Right atrium auricular region (tissue), 2 donors: ENCODE measurements at regions not wholly inside any gene's neighbourhood (a gene's known extent, or its start where the extent isn't known, plus 50 kb on each side); places are given as distances from the start of the nearest gene placed in this dataset.
A peak's percentile ranks its signal among the peaks of the same experiment; 100 is the strongest.
"Not testable (repeated sequence)": the region's sequence is repeated elsewhere in the genome, so short reads cannot be mapped to it uniquely, and the experiment has no call there.

Experiments used
- DNase-seq: peaks from one replicate; pipeline ENCODE4 v3.0.0-alpha.2; 2019; ENCODE audit warnings: low spot score
- H3K27ac ChIP-seq, 2 donors: fragments of 200-600 bp; sonication (generic); 1 replicate in 1 of 2; 2 replicates in 1 of 2; pipeline ENCODE4 v1.5.1; 2016 to 2019
- H3K27me3 ChIP-seq, 2 donors: fragments of 200-600 bp; sonication (generic); one replicate each; pipeline versions ENCODE4 v1.5.1 to v1.6.0; 2017 to 2019
- H3K36me3 ChIP-seq: fragments of 200-600 bp; sonication (generic); one replicate; pipeline ENCODE4 v1.5.1; 2016
- H3K4me1 ChIP-seq, 2 donors: fragments of 200-600 bp; sonication (generic); one replicate each; pipeline versions ENCODE4 v1.5.1 to v1.6.0; 2017 to 2019
- H3K4me3 ChIP-seq, 2 donors: fragments of 200-600 bp; sonication (generic); 1 replicate in 1 of 2; 2 replicates in 1 of 2; pipeline ENCODE4 v1.5.1; 2017 to 2019; ENCODE audit warnings: mild to moderate bottlenecking in 1 of 2, moderate library complexity in 1 of 2
- H3K9me3 ChIP-seq, 2 donors: fragments of 200-600 bp; sonication (generic); one replicate each; pipeline ENCODE4 v1.5.1; 2019
- CTCF ChIP-seq, 2 donors: fragments of 200-600 bp; sonication (generic); IDR thresholded peaks; one replicate each; pipeline ENCODE4 v1.5.1; 2019; ENCODE audit warnings: antibody characterized with exemption in 2 of 2

- not testable (repeated sequence) for H3K27ac ChIP-seq, H3K36me3 ChIP-seq, H3K27me3 ChIP-seq, H3K9me3 ChIP-seq, DNase-seq, H3K4me1 ChIP-seq, H3K4me3 ChIP-seq
Observed at GRCh38 chr16:33979613-33980012, 520.2 kb downstream of the TP53TG3F start.

DNA sequence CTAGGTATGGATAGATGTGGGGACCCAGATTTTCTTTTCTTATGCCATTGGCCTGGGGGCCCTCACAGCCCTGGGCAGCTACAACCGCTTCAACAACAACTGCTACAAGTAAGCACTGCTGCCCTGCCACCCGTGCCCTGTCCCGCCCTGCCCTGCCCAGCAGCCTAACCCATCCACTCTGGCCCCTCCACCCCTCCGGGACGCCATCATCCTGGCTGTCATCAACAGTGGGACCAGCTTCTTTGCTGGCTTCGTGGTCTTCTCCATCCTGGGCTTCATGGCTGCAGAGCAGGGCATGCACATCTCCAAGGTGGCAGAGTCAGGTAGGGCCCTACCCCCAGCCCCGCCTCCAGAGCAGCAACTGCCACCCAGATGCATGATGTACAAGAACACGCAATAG, 521.3 kb downstream of the TP53TG3F start:
- H3K9me3 ChIP-seq, H3K27me3 ChIP-seq, H3K4me1 ChIP-seq, H3K27ac ChIP-seq, H3K36me3 ChIP-seq, H3K4me3 ChIP-seq: not testable (repeated sequence)
- peak; percentile 30 for DNase-seq

DNA sequence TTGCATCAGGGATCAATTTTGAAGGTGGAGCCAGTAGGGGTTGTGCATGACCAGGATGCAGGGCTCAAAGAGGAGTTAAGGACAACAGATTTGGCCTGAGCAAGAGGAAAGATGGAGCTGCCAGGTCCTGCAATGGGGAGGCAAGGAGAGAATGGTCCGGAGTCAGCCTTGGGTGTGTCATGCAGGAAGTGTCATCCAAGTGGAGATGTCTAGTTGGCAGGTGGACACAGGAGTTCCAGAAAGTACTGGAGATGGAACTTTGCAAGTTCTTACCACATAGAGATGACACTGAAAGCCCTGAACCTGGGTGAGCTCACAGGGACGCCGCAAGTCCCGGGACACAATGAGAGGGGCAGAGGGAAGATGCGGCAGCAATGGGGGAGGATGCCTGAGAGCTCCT, 525.0 kb downstream of the TP53TG3F start:
- not testable (repeated sequence) for H3K27ac ChIP-seq, H3K9me3 ChIP-seq, H3K36me3 ChIP-seq, H3K4me3 ChIP-seq, H3K4me1 ChIP-seq, DNase-seq, H3K27me3 ChIP-seq

DNA sequence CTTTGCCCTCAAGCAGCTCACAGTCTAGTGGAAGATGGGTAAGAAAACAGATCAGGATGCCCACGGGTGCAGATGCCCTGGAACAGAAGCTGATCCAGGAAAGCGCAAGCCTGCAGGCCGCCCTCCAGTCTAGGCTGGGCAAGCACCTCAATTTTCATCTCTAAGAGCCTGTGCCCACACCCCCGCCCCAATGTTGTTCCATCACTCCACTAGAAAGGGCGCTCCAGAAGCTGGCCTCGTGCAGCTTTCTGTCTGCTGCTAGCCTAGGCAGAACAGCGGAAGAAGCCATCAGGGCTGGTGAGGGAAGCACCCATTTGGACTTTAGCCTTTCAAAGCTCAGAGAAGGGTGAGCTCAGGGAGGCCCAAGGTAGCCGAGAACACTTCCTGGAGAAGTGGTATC, 527.1 kb downstream of the TP53TG3F start:
- H3K27ac ChIP-seq, H3K4me1 ChIP-seq, H3K4me3 ChIP-seq, H3K9me3 ChIP-seq, H3K27me3 ChIP-seq, H3K36me3 ChIP-seq: not testable (repeated sequence)
- DNase-seq, result peak; percentile 21

- H3K4me3 ChIP-seq, H3K36me3 ChIP-seq, H3K27ac ChIP-seq, H3K9me3 ChIP-seq, H3K4me1 ChIP-seq, H3K27me3 ChIP-seq: not testable (repeated sequence)
- peak; percentile 9 for DNase-seq
Observed at GRCh38 chr16:33987348-33987963, 528.0 kb downstream of the TP53TG3F start.

DNA sequence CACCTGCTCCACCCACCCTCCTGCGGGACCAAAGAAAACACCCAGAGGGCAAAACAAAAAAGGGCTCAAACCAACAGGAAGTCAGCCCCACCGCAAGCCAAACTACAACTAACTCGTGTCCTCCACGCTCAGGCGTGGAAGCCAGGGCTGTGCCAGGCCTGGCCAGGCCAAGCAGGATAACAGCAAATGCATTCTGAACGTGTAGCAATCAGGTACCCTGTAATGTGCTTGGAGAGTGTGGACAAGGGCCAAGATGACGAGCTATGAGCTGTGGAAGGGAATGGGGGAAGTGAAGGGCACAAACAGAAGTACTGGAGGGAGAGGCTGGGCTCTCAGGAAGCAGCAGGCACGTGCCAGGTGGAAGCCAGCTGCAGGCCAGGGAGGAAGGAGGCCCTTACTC, 528.6 kb downstream of the TP53TG3F start:
- not testable (repeated sequence) for H3K9me3 ChIP-seq, H3K4me1 ChIP-seq, H3K4me3 ChIP-seq, DNase-seq, H3K27me3 ChIP-seq, H3K36me3 ChIP-seq, H3K27ac ChIP-seq

- DNase-seq, H3K27me3 ChIP-seq, H3K9me3 ChIP-seq, H3K4me1 ChIP-seq, H3K27ac ChIP-seq, H3K4me3 ChIP-seq, H3K36me3 ChIP-seq: not testable (repeated sequence)
Observed at GRCh38 chr16:33990488-33990887, 531.1 kb downstream of the TP53TG3F start.

GRCh38 chr16:33992513-33993177, 533.2 kb downstream of the TP53TG3F start:
- H3K36me3 ChIP-seq, DNase-seq, H3K27ac ChIP-seq, H3K4me3 ChIP-seq, H3K4me1 ChIP-seq, H3K9me3 ChIP-seq, H3K27me3 ChIP-seq: not testable (repeated sequence)

GRCh38 chr16:33994207-33994606, 534.8 kb downstream of the TP53TG3F start:
- not testable (repeated sequence) for H3K27ac ChIP-seq, H3K27me3 ChIP-seq, H3K4me3 ChIP-seq, H3K36me3 ChIP-seq, H3K9me3 ChIP-seq, H3K4me1 ChIP-seq
- peak; percentile 38 for DNase-seq

- not testable (repeated sequence) for H3K4me1 ChIP-seq, H3K4me3 ChIP-seq, H3K27me3 ChIP-seq, H3K9me3 ChIP-seq, H3K36me3 ChIP-seq, DNase-seq, H3K27ac ChIP-seq
- TF ChIP-seq CTCF (IDR thresholded peaks at IDR 0.05), result peak in 1 of 2 donors; percentile 24
Observed at GRCh38 chr16:33995821-33996372, 536.5 kb downstream of the TP53TG3F start.

DNA sequence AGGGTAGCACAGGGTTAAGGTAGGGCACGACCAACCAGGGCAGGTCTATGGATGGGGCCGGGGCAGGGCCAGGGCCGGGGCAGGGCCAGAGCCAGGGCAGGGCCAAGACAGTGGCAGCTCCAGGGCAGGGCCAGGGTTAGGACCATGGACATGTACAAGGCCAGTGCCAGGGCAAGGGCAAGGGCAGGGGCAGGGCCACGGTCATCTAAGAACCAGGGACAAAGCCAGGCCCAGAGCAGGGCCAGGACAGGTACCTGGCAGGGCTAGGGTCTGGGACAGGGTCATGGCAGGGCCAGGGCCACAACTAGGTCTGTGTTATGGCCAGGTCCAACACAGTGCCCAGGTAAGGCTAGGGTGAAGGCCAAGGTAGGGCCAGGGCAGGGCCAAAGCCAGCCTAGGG, 541.8 kb downstream of the TP53TG3F start:
- not testable (repeated sequence) for DNase-seq, H3K4me3 ChIP-seq, H3K36me3 ChIP-seq, H3K27me3 ChIP-seq, H3K4me1 ChIP-seq, H3K27ac ChIP-seq, H3K9me3 ChIP-seq

GRCh38 chr16:34001961-34002360, 542.5 kb downstream of the TP53TG3F start:
- not testable (repeated sequence) for H3K9me3 ChIP-seq, H3K27ac ChIP-seq, H3K36me3 ChIP-seq, H3K4me3 ChIP-seq, H3K4me1 ChIP-seq, H3K27me3 ChIP-seq, DNase-seq

DNA sequence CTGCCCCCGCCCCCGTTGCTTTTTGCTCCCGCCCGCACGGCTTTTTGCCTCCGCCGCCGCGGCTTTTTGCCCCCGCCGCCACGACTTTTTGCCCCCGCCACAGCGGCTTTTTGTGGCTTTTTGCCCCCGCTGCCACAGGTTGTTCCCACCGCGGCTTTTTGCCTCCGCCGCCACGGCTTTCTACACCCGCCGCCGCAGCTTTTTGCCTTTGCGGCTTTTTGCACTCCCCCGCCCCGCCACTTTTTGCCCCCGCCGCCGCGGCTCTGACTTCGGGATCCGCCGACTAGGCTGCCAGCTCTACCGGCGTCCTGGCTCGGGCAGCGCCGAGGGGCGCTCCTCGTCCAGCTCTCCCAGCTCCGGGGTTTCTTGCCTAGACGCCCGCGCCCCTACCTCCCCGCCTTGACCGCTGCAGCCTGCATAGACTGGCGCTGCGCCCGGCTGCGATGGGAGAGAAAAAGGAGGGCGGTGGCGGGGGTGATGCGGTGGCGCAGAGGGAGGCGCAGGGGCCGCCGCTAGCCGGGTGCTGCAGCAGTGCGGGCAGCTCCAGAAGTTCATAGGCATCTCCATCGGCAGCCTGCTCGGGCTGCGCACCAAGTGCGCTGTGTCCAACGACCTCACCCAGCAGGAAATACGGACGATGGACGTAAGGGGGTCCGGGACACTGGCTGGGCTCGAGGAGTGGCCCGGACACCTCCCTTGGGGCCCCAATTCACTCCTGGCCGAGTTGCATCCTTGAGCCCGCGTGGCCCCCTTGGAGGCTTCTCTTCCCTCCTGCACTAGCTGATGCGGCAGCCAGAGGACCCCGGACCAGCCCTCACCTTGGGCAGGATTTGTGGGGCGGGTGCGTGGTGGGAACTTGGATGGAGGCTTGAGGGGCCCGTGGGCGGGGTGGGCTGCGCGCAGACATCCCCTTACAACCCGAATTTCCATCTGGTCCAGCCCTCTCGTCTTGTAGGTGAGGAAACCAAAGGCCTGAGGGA, 555.7 kb downstream of the TP53TG3F start:
- DNase-seq, H3K27ac ChIP-seq, H3K27me3 ChIP-seq, H3K4me3 ChIP-seq, H3K9me3 ChIP-seq, H3K4me1 ChIP-seq, H3K36me3 ChIP-seq: not testable (repeated sequence)
